ENCODE measurements at regions not wholly inside any gene's neighbourhood (a gene's known extent, or its start where the extent isn't known, plus 50 kb on each side); places are given as distances from the start of the nearest gene placed in this dataset.

- no peaks in the 10 kb centered on the region for H3K79me2 ChIP-seq (ENCODE audit: insufficient read depth, low read length)
- H3K4me3 ChIP-seq (replicated peaks in 1 of 2; ENCODE audit: low read depth in 1 of 2, low read length in 2 of 2) = no peak overlapping the region
- ChIA-PET CTCF (no interaction called here), RAD21 (ENCODE audit: low non-redundant PET in 1 of 2, low total read pairs in 2 of 2, uncharacterized antibody in 2 of 2, unreplicated experiment in 2 of 2) (no interaction called here), POLR2A (no interaction called here)
- no TSS peak for BruUV-seq (replicated peaks)
- H3K9me2 ChIP-seq (ENCODE audit: insufficient read depth) = no peaks in the 10 kb centered on the region
- DNase-seq (ENCODE audit: low read depth, low spot score) = no peak
- no peak overlapping the region for H3K27ac ChIP-seq (ENCODE audit: low read depth, low read length)
- no peaks in the 10 kb centered on the region for H3K9me3 ChIP-seq (ENCODE audit: control insufficient read depth in 1 of 2, insufficient read depth in 1 of 2, low read depth in 1 of 2, low read length in 2 of 2)
- no peak overlapping the region for H3K9ac ChIP-seq (ENCODE audit: low read length)
- H2AFZ ChIP-seq (ENCODE audit: low read depth, low read length, poor library complexity, severe bottlenecking) = no peak overlapping the region
- H3K27me3 ChIP-seq (ENCODE audit: insufficient read depth, low read length) = no peaks in the 10 kb centered on the region
- no peak for ATAC-seq
- TF ChIP-seq ZBTB33 (IDR thresholded peaks at IDR 0.05; ENCODE audit: extremely low read depth, insufficient replicate concordance, low read length) (no peak), YY1 (IDR thresholded peaks at IDR 0.05; ENCODE audit: extremely low read depth, insufficient replicate concordance, low read depth, low read length) (no peak), ZNF274 (IDR thresholded peaks at IDR 0.05; ENCODE audit: low read depth, low read length) (no peak), POLR2A (IDR thresholded peaks at IDR 0.05; ENCODE audit: borderline replicate concordance, extremely low read depth, insufficient read depth, insufficient read length) (no peak), TCF7L2 (IDR thresholded peaks at IDR 0.05; ENCODE audit: borderline replicate concordance, extremely low read depth, insufficient read depth, insufficient read length) (no peak), SRF (IDR thresholded peaks at IDR 0.05; ENCODE audit: low read depth) (no peak)
- no peak overlapping the region for H3K4me2 ChIP-seq (ENCODE audit: low read length)
- H3K4me1 ChIP-seq (ENCODE audit: control insufficient read depth in 1 of 2, insufficient read depth in 2 of 2, low read length in 2 of 2) = no peaks in the 10 kb centered on the region
- intact Hi-C loops (cut with micrococcal nuclease) = no loop called here
- no peaks in the 10 kb centered on the region for H3K36me3 ChIP-seq (ENCODE audit: control insufficient read depth in 1 of 2, insufficient read depth in 2 of 2, low read length in 2 of 2)
- H4K20me1 ChIP-seq (ENCODE audit: insufficient read depth) = no peaks in the 10 kb centered on the region
These were observed 115.0 kb downstream of the FZD1 start for GRCh38 chr7:91379236-91379635.

GRCh38 chr7:91379991-91380390 is 115.8 kb downstream of the FZD1 start:
- Histone ChIP-seq H3K27me3 (ENCODE audit: insufficient read depth, low read length) (no peaks in the 10 kb centered on the region), H2AFZ (ENCODE audit: low read depth, low read length, poor library complexity, severe bottlenecking) (no peak overlapping the region), H3K4me1 (ENCODE audit: control insufficient read depth in 1 of 2, insufficient read depth in 2 of 2, low read length in 2 of 2) (no peaks in the 10 kb centered on the region), H3K9me3 (ENCODE audit: control insufficient read depth in 1 of 2, insufficient read depth in 1 of 2, low read depth in 1 of 2, low read length in 2 of 2) (no peaks in the 10 kb centered on the region), H3K4me2 (ENCODE audit: low read length) (no peak overlapping the region), H3K4me3 (replicated peaks in 1 of 2; ENCODE audit: low read depth in 1 of 2, low read length in 2 of 2) (no peak overlapping the region), H3K9me2 (ENCODE audit: insufficient read depth) (no peaks in the 10 kb centered on the region), H3K9ac (ENCODE audit: low read length) (no peak overlapping the region), H3K27ac (ENCODE audit: low read depth, low read length) (no peak overlapping the region), H4K20me1 (ENCODE audit: insufficient read depth) (no peaks in the 10 kb centered on the region), H3K36me3 (ENCODE audit: control insufficient read depth in 1 of 2, insufficient read depth in 2 of 2, low read length in 2 of 2) (no peaks in the 10 kb centered on the region), H3K79me2 (ENCODE audit: insufficient read depth, low read length) (no peaks in the 10 kb centered on the region)
- ChIA-PET RAD21 (ENCODE audit: low non-redundant PET in 1 of 2, low total read pairs in 2 of 2, uncharacterized antibody in 2 of 2, unreplicated experiment in 2 of 2) (no interaction called here), POLR2A (no interaction called here), CTCF (no interaction called here)
- ATAC-seq (no peak), DNase-seq (ENCODE audit: low read depth, low spot score) (no peak)
- intact Hi-C loops (cut with micrococcal nuclease) = no loop called here
- no TSS peak for BruUV-seq (replicated peaks)
- TF ChIP-seq POLR2A (IDR thresholded peaks at IDR 0.05; ENCODE audit: borderline replicate concordance, extremely low read depth, insufficient read depth, insufficient read length) (no peak), CBX3 (IDR thresholded peaks at IDR 0.05; ENCODE audit: low read depth) (no peak), ZFX (IDR thresholded peaks at IDR 0.05) (no peak), JUND (IDR thresholded peaks at IDR 0.05) (no peak), CEBPB (IDR thresholded peaks at IDR 0.05; ENCODE audit: low read depth) (no peak), POLR2AphosphoS5 (IDR thresholded peaks at IDR 0.05; ENCODE audit: low read depth, low read length) (no peak), ZBTB33 (IDR thresholded peaks at IDR 0.05; ENCODE audit: extremely low read depth, insufficient replicate concordance, low read length) (no peak), CTCF (IDR thresholded peaks at IDR 0.05 in 2 of 3, conservative IDR thresholded peaks at IDR 0.05 in 1 of 3; ENCODE audit: borderline replicate concordance in 1 of 3, insufficient read depth in 1 of 3, low read depth in 2 of 3, low read length in 2 of 3) (no peak), SIN3A (IDR thresholded peaks at IDR 0.05; ENCODE audit: low read depth) (no peak), EGR1 (IDR thresholded peaks at IDR 0.05; ENCODE audit: low read depth) (no peak), SP1 (IDR thresholded peaks at IDR 0.05; ENCODE audit: low read depth) (no peak), MAX (IDR thresholded peaks at IDR 0.05) (no peak)
